HepG2 (cell line): ENCODE measurements at regions not wholly inside any gene's neighbourhood (a gene's known extent, or its start where the extent isn't known, plus 50 kb on each side); places are given as distances from the start of the nearest gene placed in this dataset.

Source experiments
- ATAC-seq: fragments of 200-7000 bp; cut with Tn5 transposase; 3 replicates; pipeline ENCODE4 v1.9.1; 2020; ENCODE audit warnings: mild to moderate bottlenecking, moderate library complexity
- BruUV-seq: library from RNA; stranded (reverse); fragments of 400-500 nt; replicated peaks from 2 replicates; lab custom pipeline; 2021; lab: Mats Ljungman, UMichigan
- CTCF ChIA-PET: fragments of 300-600 bp; formaldehyde crosslinking; extraction: SDS; loops from one replicate; lab custom pipeline; 2021; ENCODE audit warnings: low total read pairs, inconsistent platforms, low intra/inter-chr PET ratio; lab: Yijun Ruan, JAX
- POLR2A ChIA-PET: fragments of 350-600 bp; sonication (Branson Sonifier 250); formaldehyde crosslinking; loops from one replicate; lab custom pipeline; 2020; ENCODE audit warnings: antibody characterized with exemption, inconsistent platforms; lab: Yijun Ruan, JAX
- DNase-seq: peaks from one replicate; pipeline ENCODE4 v3.0.0-alpha.2; 2015; ENCODE audit warnings: low spot score
- FAIRE-seq: peaks from 3 replicates; lab custom pipeline; 2011; peaks lifted over from hg19 to GRCh38; lab: Jason Lieb, UNC
- H2AFZ ChIP-seq: one replicate; pipeline ENCODE4 v1.6.1; 2011; ENCODE audit warnings: low read length, inconsistent platforms
- H3K27ac ChIP-seq: fragments of 300-600 bp; 3 replicates; pipeline ENCODE4 v1.8.0; 2011; ENCODE audit warnings: mixed run types, mild to moderate bottlenecking, mixed read lengths, low read length, inconsistent platforms; ENCODE audit not compliant: insufficient read depth; ENCODE audit errors: extremely low read length
- H3K27me3 ChIP-seq, 2 experiments: fragments of 200-600 bp in 1 of 2; 2 replicates in 1 of 2; 3 replicates in 1 of 2; pipeline versions ENCODE4 v1.6.0 to v1.8.0; 2011; ENCODE audit warnings: low read length in 2 of 2, mild to moderate bottlenecking in 2 of 2, moderate library complexity in 2 of 2, inconsistent platforms in 1 of 2; ENCODE audit not compliant: insufficient read depth in 2 of 2, control insufficient read depth in 1 of 2
- H3K36me3 ChIP-seq, 2 experiments: fragments of 200-600 bp in 1 of 2; replicated peaks in 1 of 2; 2 replicates in 1 of 2; 3 replicates in 1 of 2; pipeline versions ENCODE4 v1.5.1 to v1.8.0; 2011; ENCODE audit warnings: low read length in 2 of 2, inconsistent platforms in 1 of 2; ENCODE audit not compliant: insufficient read depth in 2 of 2, control insufficient read depth in 1 of 2
- H3K4me1 ChIP-seq: 2 replicates; pipeline ENCODE4 v1.5.1; 2012; ENCODE audit warnings: low read length, inconsistent platforms; ENCODE audit not compliant: insufficient read depth
- H3K4me2 ChIP-seq: 2 replicates; pipeline ENCODE4 v1.6.0; 2011; ENCODE audit warnings: low read depth, low read length, inconsistent platforms
- H3K4me3 ChIP-seq, 3 experiments: fragments of 200-600 bp in 1 of 3; sonication (generic), shearing (Covaris generic) in 1 of 3; replicated peaks in 1 of 3; 2 replicates each; pipeline ENCODE4 v1.5.1; 2011 to 2016; ENCODE audit warnings: low read length in 3 of 3, inconsistent platforms in 2 of 3, low read depth in 2 of 3, mild to moderate bottlenecking in 2 of 3, control low read depth in 1 of 3, mixed read lengths in 1 of 3; ENCODE audit not compliant: insufficient read depth in 1 of 3
- H3K79me2 ChIP-seq: one replicate; pipeline ENCODE4 v1.6.1; 2011; ENCODE audit warnings: low read length, inconsistent platforms; ENCODE audit not compliant: insufficient read depth
- H3K9ac ChIP-seq: 2 replicates; pipeline ENCODE4 v1.6.0; 2011; ENCODE audit warnings: mild to moderate bottlenecking, low read depth, low read length, inconsistent platforms; ENCODE audit not compliant: insufficient read depth
- H3K9me3 ChIP-seq: 2 replicates; pipeline ENCODE4 v1.5.1; 2012; ENCODE audit warnings: mild to moderate bottlenecking, low read length
- H4K20me1 ChIP-seq: 2 replicates; pipeline ENCODE4 v1.6.0; 2011; ENCODE audit warnings: inconsistent platforms, mild to moderate bottlenecking, low read length, moderate library complexity; ENCODE audit not compliant: insufficient read depth
- E2F5 ChIP-seq: sonication (generic); formaldehyde crosslinking; conservative IDR thresholded peaks from 2 replicates; pipeline ENCODE4 v1.4.0; 2020; ENCODE audit warnings: missing genetic modification reagents
- EHMT2 ChIP-seq: fragments of 200-600 bp; sonication (generic); IDR thresholded peaks from 2 replicates; pipeline ENCODE4 v1.7.0; 2017; ENCODE audit warnings: antibody characterized with exemption, low read depth, low read length, borderline replicate concordance
- GTF2F1 ChIP-seq: fragments of 150-350 bp; IDR thresholded peaks from 2 replicates; pipeline ENCODE4 v1.6.1; 2014; ENCODE audit warnings: low read length
- NFYB ChIP-seq: sonication (generic); formaldehyde crosslinking; IDR thresholded peaks from 2 replicates; pipeline ENCODE4 v1.4.0; 2020; ENCODE audit warnings: missing genetic modification reagents
- PCBP1 ChIP-seq: fragments of 200-400 bp; formaldehyde crosslinking; IDR thresholded peaks from 2 replicates; pipeline ENCODE4 v1.6.1; 2017; ENCODE audit warnings: mild to moderate bottlenecking, low read depth, low read length, borderline replicate concordance
- RFX3 ChIP-seq: IDR thresholded peaks from 2 replicates; pipeline ENCODE4 v1.6.1; 2016; ENCODE audit warnings: missing biosample characterization, missing genetic modification reagents
- SIN3A ChIP-seq: IDR thresholded peaks from 2 replicates; pipeline ENCODE4 v1.6.1; 2011; ENCODE audit warnings: low read depth, mild to moderate bottlenecking, control low read depth, low read length, borderline replicate concordance
- SMYD3 ChIP-seq: sonication (generic); formaldehyde crosslinking; IDR thresholded peaks from 2 replicates; pipeline ENCODE4 v1.8.1; 2023; ENCODE audit warnings: mild to moderate bottlenecking, missing genetic modification reagents
- U2AF2 ChIP-seq: fragments of 200-400 bp; formaldehyde crosslinking; IDR thresholded peaks from 2 replicates; pipeline ENCODE4 v1.6.1; 2017; ENCODE audit warnings: low read depth, mild to moderate bottlenecking, low read length
- ZMAT3 ChIP-seq: sonication (generic); formaldehyde crosslinking; conservative IDR thresholded peaks from 2 replicates; pipeline ENCODE4 v1.7.0; 2021; ENCODE audit warnings: missing genetic modification reagents
- ZNF160 ChIP-seq: sonication (generic); formaldehyde crosslinking; IDR thresholded peaks from 2 replicates; pipeline ENCODE4 v1.8.0; 2022; ENCODE audit warnings: mild to moderate bottlenecking, inconsistent platforms, missing genetic modification reagents
- ZNF3 ChIP-seq: IDR thresholded peaks from 2 replicates; pipeline ENCODE4 v1.7.0; 2017; ENCODE audit warnings: inconsistent platforms
- ZNF30 ChIP-seq: sonication (generic); formaldehyde crosslinking; IDR thresholded peaks from 2 replicates; pipeline ENCODE4 v1.5.0; 2020; ENCODE audit warnings: mild to moderate bottlenecking, missing genetic modification reagents
- ZNF547 ChIP-seq: sonication (generic); formaldehyde crosslinking; IDR thresholded peaks from 2 replicates; pipeline ENCODE4 v1.5.1; 2020; ENCODE audit warnings: mild to moderate bottlenecking, missing genetic modification reagents
- ZNF569 ChIP-seq: sonication (generic); formaldehyde crosslinking; IDR thresholded peaks from 2 replicates; pipeline ENCODE4 v1.5.0; 2020; ENCODE audit warnings: mild to moderate bottlenecking, missing genetic modification reagents, moderate library complexity, borderline replicate concordance
- ZNF574 ChIP-seq: sonication (generic); formaldehyde crosslinking; IDR thresholded peaks from 2 replicates; pipeline ENCODE4 v1.4.0; 2020; ENCODE audit warnings: missing genetic modification reagents
- WGBS: methylation state at CpG from one replicate; pipeline ENCODE4 v1.1.6; 2017; ENCODE audit warnings: low lambda C conversion rate; 5-methylcytosine and 5-hydroxymethylcytosine counted together
- in situ Hi-C: cut with HindIII; loops from 2 replicates; pipeline ENCODE4 v1.10.0; 2017; ENCODE audit warnings: low pct_unique_long_range_greater_than_20kb; ENCODE audit not compliant: extremely low pct_ligation_motif_present
- intact Hi-C: fragments of 100-400 bp; cut with micrococcal nuclease; formaldehyde crosslinking; loops from one replicate; pipeline ENCODE4 v1.10.0; 2022; ENCODE audit not compliant: unreplicated experiment
- TF ChIP-seq, protein P1 (sequence below): sonication (generic); formaldehyde crosslinking; IDR thresholded peaks from 2 replicates; pipeline ENCODE4 v1.8.0; 2022; ENCODE audit warnings: missing genetic modification reagents, mild to moderate bottlenecking, inconsistent platforms, borderline replicate concordance
- TF ChIP-seq, protein P2 (sequence below): IDR thresholded peaks from 2 replicates; pipeline ENCODE4 v1.6.1; 2012; ENCODE audit warnings: inconsistent platforms

- Histone ChIP-seq H3K4me1 (no peaks in the 10 kb centered on the region), H3K4me2 (no peak overlapping the region), H3K36me3 (no peaks in the 10 kb centered on the region), H3K27me3 (no peaks in the 10 kb centered on the region), H3K9ac (no peak overlapping the region), H3K4me3 (no peak overlapping the region), H3K79me2 (no peaks in the 10 kb centered on the region), H3K27ac (no peak overlapping the region), H3K9me3 (no peaks in the 10 kb centered on the region), H4K20me1 (no peaks in the 10 kb centered on the region), H2AFZ (no peak overlapping the region)
- no peak for FAIRE-seq
- no peak for DNase-seq
- in situ Hi-C loops (no loop called here), intact Hi-C loops (no loop called here)
- TF ChIP-seq ZNF569 (CRISPR knock-in tag), result no peak
- TF ChIP-seq, protein P1, sequence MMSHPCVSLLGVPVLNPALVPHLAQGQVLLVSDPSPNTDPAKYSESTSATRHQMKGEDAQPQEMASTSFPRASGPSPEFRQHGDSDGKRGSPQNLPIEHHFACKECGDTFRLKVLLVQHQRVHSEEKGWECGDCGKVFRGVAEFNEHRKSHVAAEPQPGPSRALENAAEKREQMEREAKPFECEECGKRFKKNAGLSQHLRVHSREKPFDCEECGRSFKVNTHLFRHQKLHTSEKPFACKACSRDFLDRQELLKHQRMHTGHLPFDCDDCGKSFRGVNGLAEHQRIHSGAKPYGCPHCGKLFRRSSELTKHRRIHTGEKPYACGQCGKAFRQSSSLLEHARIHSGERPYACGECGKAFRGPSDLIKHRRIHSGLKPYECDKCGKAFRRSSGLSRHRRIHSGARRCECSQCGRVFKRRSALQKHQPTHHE, result no peak
- TF ChIP-seq ZNF574 (CRISPR knock-in tag), result no peak
- no peak for TF ChIP-seq ZNF160 (CRISPR knock-in tag)
- TF ChIP-seq ZNF3, result no peak
- TF ChIP-seq U2AF2, result no peak
- no peak for TF ChIP-seq ZNF30 (CRISPR knock-in tag)
- no peak for TF ChIP-seq RFX3 (CRISPR knock-in tag)
- TF ChIP-seq SIN3A, result no peak
- no peak for TF ChIP-seq ZNF547
- no peak for TF ChIP-seq EHMT2
- TF ChIP-seq, protein P2, sequence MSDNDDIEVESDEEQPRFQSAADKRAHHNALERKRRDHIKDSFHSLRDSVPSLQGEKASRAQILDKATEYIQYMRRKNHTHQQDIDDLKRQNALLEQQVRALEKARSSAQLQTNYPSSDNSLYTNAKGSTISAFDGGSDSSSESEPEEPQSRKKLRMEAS, result no peak
- TF ChIP-seq GTF2F1, result no peak
- TF ChIP-seq E2F5 (CRISPR knock-in tag), result no peak
- no peak for TF ChIP-seq PCBP1
- TF ChIP-seq ZMAT3 (CRISPR knock-in tag), result no peak
- no peak for TF ChIP-seq SMYD3 (CRISPR knock-in tag)
- TF ChIP-seq NFYB (CRISPR knock-in tag), result no peak
- CTCF ChIA-PET, result no interaction called here
- WGBS, result 6% methylated on average over 2 of the region's 2 CpGs
- no TSS peak for BruUV-seq
- ATAC-seq, result no peak
- POLR2A ChIA-PET, result no interaction called here
Observed at GRCh38 chr1:217948741-217949140, 317.6 kb downstream of the SPATA17 start.
